GM12878 (cell line): ENCODE measurements at regions not wholly inside any gene's neighbourhood (a gene's known extent, or its start where the extent isn't known, plus 50 kb on each side); places are given as distances from the start of the nearest gene placed in this dataset.

ENCODE experiments used
- CHD4 ChIP-seq: fragments of 200-600 bp; sonication (generic); IDR thresholded peaks from 2 replicates; pipeline ENCODE4 v1.6.1; 2016; ENCODE audit warnings: mild to moderate bottlenecking
- MTA3 ChIP-seq: IDR thresholded peaks from 2 replicates; pipeline ENCODE4 v1.6.1; 2012; ENCODE audit warnings: low read length, inconsistent platforms, borderline replicate concordance
- TF ChIP-seq, protein P1 (sequence below), 3 experiments: IDR thresholded peaks in 2 of 3; conservative IDR thresholded peaks in 1 of 3; 2 replicates each; pipeline ENCODE4 v1.5.1; 2011; ENCODE audit warnings: low read depth in 3 of 3, low read length in 3 of 3, mild to moderate bottlenecking in 3 of 3, control low read depth in 2 of 3, moderate library complexity in 2 of 3, inconsistent platforms in 1 of 3, mixed read lengths in 1 of 3; ENCODE audit not compliant: control insufficient read depth in 2 of 3, insufficient read depth in 1 of 3; ENCODE audit errors: extremely low read depth in 1 of 3

DNA sequence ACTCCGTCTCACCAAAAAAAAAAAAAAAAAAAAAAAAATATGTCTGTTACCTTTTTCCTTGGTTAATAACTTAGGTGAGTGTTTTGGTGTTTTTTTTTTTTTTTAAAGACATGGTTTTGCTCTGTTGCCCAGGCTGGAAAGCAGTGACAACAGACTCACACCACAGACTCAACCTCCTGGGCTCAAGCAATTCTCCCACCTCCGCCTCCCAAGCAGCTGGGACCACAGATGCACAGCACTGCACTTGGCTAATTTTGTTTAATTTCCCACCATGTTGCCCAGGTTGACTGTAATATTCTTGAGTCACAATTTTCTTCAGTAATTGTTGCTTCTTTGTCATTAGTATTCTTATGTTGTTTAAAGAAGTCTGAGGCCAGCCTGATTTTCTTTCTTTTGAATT, 149.2 kb upstream of the SYT6 start:
- TF ChIP-seq MTA3 (no peak), CHD4 (no peak)
- TF ChIP-seq, protein P1, sequence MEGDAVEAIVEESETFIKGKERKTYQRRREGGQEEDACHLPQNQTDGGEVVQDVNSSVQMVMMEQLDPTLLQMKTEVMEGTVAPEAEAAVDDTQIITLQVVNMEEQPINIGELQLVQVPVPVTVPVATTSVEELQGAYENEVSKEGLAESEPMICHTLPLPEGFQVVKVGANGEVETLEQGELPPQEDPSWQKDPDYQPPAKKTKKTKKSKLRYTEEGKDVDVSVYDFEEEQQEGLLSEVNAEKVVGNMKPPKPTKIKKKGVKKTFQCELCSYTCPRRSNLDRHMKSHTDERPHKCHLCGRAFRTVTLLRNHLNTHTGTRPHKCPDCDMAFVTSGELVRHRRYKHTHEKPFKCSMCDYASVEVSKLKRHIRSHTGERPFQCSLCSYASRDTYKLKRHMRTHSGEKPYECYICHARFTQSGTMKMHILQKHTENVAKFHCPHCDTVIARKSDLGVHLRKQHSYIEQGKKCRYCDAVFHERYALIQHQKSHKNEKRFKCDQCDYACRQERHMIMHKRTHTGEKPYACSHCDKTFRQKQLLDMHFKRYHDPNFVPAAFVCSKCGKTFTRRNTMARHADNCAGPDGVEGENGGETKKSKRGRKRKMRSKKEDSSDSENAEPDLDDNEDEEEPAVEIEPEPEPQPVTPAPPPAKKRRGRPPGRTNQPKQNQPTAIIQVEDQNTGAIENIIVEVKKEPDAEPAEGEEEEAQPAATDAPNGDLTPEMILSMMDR (IDR thresholded peaks at IDR 0.05 in 2 of 3, conservative IDR thresholded peaks at IDR 0.05 in 1 of 3; ENCODE audit: control insufficient read depth in 2 of 3, extremely low read depth in 1 of 3, insufficient read depth in 1 of 3, low read depth in 3 of 3, low read length in 3 of 3): no peak
